Middle frontal gyrus (tissue), 1 donor: ENCODE measurements at regions not wholly inside any gene's neighbourhood (a gene's known extent, or its start where the extent isn't known, plus 50 kb on each side); places are given as distances from the start of the nearest gene placed in this dataset.

ENCODE experiments used
- DNase-seq: peaks from one replicate; pipeline ENCODE4 v3.0.0-alpha.2; 2015; ENCODE audit warnings: low spot score; ENCODE audit errors: extremely low spot score

GRCh38 chr20:34163307-34163706, 51.3 kb upstream of the EIF2S2 start:
- DNase-seq, result no peak

DNA sequence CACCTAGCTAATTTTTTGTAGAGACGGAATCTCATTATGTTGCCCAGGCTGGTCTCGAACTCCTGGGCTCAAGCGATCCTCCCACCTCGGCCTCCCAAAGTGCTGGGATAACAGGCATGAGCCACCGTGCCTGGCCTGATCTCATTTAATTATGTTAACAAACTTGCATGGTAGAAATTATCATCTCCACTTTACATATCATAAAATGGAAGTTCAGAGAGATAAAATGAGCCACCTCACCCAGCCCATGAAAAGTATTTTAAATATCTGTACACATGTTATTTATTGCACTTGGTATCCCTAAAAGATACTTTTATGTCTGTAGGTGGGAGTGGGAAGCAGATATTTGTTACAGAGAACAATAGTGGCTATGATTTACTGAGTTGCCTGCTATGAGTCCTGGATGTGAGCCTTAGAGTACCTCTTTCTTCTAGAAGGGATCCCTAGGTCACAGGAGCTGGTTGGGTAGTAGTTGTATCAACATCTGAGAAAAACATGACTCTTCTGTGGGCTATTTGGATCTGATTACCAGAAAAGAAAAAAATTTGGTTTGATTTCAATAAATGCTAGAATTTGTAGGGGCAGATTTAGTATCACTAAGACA, 52.4 kb upstream of the EIF2S2 start:
- DNase-seq, result no peak

- no peak for DNase-seq
These were observed 53.1 kb upstream of the EIF2S2 start for GRCh38 chr20:34165018-34165619.

DNA sequence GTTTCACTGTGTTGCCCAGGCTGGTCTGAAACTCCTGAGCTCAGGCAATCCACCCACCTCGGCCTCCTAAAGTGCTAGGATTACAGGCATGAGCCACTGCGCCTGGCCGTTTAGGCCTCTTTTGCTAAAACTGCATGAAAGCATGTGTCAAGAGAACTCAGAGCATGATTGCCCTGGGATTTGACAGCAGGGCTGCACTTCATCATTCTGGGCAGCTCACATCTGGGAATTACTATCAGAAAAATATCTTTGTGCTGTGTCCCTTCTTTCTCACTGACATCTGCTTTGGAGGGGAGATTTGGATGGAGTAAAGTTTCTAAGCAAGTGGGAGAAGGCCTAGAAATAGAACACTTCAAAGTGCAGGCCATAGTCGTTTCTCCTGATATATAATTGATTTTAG, 59.6 kb upstream of the EIF2S2 start:
- DNase-seq, result no peak

DNA sequence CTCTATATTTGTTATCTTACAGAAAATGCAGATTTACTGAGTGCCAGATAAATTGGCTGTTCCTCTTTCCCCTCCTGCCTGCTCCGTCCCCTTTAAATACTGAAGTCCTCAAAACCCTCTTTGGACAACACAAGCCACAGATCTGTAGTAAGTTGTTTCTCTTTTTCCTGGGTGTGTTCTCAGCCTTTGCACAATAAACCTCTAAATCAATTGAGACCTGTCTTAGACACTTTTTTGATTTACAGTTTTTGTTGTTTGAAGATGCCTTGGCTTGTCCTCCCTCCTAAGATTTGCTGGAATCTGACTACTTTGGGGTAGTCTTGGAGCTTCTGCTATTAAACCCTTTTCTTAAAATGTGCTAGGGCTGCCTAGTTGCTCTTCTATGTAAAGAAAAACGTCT, 60.9 kb upstream of the EIF2S2 start:
- DNase-seq, result no peak

GRCh38 chr20:34175079-34175478, 63.0 kb upstream of the EIF2S2 start:
- DNase-seq, result no peak

DNA sequence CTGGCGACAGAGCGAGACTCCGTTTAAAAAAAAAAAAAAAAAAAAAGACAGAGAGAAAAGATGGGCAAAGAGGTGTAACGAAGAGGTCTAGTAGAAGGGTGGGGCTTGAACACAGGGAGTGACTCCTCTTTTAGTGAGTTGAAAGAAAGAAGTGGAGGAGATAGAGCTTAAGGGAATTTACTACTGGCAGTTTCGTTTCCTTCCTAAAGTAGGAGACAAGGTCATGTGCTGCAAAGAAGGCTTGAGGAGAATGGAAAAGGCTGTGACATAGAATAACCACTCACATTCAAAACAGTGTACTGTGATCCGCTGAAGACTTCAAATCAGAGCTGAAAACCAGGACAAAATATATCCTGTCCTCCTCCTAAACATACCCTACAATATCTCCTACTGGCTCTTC, 63.8 kb upstream of the EIF2S2 start:
- no peak for DNase-seq

- no peak for DNase-seq
These were observed 64.2 kb upstream of the ASIP start for GRCh38 chr20:34177052-34177451.

DNA sequence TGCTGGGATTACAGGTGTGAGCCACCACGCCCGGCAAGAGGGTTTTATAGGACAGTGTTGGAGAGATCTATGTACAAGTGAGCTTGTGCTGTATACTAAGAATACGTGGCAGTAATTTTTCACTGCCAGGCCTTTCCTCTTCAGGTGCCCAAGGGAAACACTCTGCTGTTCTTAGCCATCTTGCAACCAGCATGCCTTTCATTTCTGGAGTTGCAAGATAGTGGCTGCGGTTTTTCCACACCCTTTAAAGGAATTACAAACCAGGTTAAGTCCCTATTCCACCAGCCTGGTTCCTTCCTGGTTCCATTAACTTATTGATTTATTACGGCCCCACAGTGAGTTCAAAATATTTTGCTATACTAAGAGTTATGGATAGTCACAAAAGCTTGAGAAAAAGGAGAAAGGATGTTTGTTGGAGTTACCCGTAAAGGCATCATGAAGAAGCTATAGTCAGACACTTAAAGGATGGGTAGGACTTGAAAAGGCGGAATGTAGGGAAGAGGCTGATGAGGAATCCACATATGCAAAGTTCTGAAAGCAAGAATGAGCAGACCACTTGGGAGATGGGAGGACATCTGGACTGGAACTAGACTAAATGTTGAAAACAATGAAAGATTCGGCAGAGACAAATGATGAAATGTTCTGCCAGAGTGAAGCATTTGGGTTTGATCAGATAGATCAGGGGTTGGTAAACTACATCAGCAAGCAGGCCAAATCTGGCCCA, 61.4 kb upstream of the ASIP start:
- no peak for DNase-seq

- no peak for DNase-seq
These were observed 60.6 kb upstream of the ASIP start for GRCh38 chr20:34180460-34181120.

DNA sequence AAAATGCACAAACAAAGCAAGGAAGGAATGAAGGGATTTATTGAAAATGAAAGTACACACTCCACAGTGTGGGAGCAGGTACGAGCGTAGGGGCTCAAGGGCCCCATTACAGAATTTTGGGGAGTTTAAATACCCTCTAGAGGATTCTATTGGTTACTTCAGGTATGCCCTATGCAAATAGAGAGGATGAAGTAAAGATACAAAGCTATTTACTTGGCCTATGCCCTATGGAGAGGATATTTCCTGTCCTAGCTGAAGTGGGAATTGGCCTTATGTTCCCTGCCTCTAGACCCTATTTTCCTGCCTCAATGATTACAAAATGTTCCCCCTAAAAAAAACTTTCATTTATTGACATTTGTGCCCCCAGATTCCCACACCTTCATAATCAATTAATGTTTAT, 59.7 kb upstream of the ASIP start:
- DNase-seq, result no peak

- no peak for DNase-seq
These were observed 55.2 kb upstream of the ASIP start for GRCh38 chr20:34185766-34186620.

DNA sequence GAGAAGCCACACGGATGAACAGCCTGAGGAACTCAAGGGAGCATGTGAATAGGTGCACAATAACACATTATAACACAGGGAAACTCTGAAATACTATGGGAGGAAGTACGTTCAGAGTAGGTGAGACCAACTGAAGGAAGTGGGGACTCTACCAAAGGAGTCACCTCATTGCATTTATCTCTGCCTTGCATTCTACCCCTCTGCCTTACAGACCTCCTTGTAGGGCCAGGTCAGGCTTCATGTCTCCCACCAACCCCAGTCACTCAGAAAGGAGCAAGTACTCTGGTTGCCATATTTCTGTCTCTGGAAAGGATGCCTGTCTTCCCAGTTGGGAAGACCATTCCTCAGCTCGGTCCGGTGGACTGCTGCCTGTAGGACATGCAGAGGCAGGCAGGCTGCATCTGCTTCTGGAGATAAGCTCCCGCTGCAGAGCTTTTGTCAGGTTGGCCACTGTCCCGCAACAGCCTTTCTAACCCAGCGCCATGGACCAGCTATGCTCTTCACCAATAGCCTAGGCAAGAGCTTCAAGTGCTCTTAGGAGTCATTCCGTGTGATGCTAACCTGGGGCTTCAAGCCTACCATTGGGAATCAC, 51.6 kb upstream of the ASIP start:
- no peak for DNase-seq

GRCh38 chr20:34190262-34190661, 51.0 kb upstream of the ASIP start:
- no peak for DNase-seq

DNA sequence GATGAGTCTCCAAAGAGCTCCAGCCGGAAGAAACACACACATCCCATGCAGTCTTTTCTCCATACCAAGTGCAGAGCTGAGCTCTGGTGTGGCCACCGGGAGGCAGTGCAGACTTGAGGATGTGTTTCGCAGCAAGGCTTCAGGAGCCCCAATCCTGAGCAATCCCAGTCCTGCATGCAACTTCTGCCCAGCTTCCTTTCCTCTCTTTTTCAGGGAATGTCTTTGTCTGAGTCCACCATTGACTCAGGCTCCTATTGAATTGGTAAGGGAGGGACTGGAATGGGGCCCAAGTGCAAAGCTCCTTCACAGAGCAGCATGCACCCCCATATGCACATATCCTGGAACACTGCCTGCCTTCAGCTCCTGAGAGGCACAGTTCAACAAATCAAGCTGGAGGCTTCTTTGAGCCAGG, 50.5 kb upstream of the ASIP start:
- DNase-seq, result peak; percentile 60
